ENCODE measurements at regions not wholly inside any gene's neighbourhood (a gene's known extent, or its start where the extent isn't known, plus 50 kb on each side); places are given as distances from the start of the nearest gene placed in this dataset.

- no peak for TF ChIP-seq CTCF (IDR thresholded peaks at IDR 0.05)
- TF ChIP-seq POLR2A (IDR thresholded peaks at IDR 0.05), result no peak
These were observed 208.9 kb upstream of the SLIT2 start for GRCh38 chr4:20042769-20043168.

All from esophagus squamous epithelium (tissue), 4 donors.